H9 (cell line): ENCODE measurements at regions not wholly inside any gene's neighbourhood (a gene's known extent, or its start where the extent isn't known, plus 50 kb on each side); places are given as distances from the start of the nearest gene placed in this dataset.

Experiments
- DNase-seq: peaks from one replicate; pipeline ENCODE4 v3.0.0-alpha.2; 2017
- H2AFZ ChIP-seq: one replicate; pipeline ENCODE4 v1.6.1; 2013; ENCODE audit warnings: mild to moderate bottlenecking, low read length, control low read depth, moderate library complexity
- H2AK5ac ChIP-seq: 2 replicates; pipeline ENCODE4 v1.6.1; 2013; ENCODE audit warnings: low read length, control low read depth, mixed read lengths; ENCODE audit not compliant: insufficient read length
- H2BK120ac ChIP-seq: one replicate; pipeline ENCODE4 v1.6.1; 2013; ENCODE audit warnings: low read depth, mild to moderate bottlenecking, low read length, control low read depth, inconsistent platforms; ENCODE audit not compliant: poor library complexity, severe bottlenecking
- H2BK12ac ChIP-seq: 2 replicates; pipeline ENCODE4 v1.6.1; 2013; ENCODE audit warnings: low read length, control low read depth, mixed read lengths, low read depth; ENCODE audit not compliant: insufficient read length
- H2BK15ac ChIP-seq: 2 replicates; pipeline ENCODE4 v1.6.1; 2013; ENCODE audit warnings: low read depth, low read length, control low read depth
- H2BK20ac ChIP-seq: one replicate; pipeline ENCODE4 v1.6.1; 2013; ENCODE audit warnings: low read depth, mild to moderate bottlenecking, low read length, control low read depth, inconsistent platforms; ENCODE audit not compliant: poor library complexity, severe bottlenecking
- H2BK5ac ChIP-seq: 2 replicates; pipeline ENCODE4 v1.6.1; 2013; ENCODE audit warnings: low read length, control low read depth, mixed read lengths; ENCODE audit not compliant: insufficient read length
- H3K14ac ChIP-seq: 2 replicates; pipeline ENCODE4 v1.6.1; 2013; ENCODE audit warnings: low read length, control low read depth; ENCODE audit not compliant: insufficient read depth
- H3K18ac ChIP-seq: 2 replicates; pipeline ENCODE4 v1.6.1; 2013; ENCODE audit warnings: low read depth, mild to moderate bottlenecking, mixed read lengths, low read length, control low read depth; ENCODE audit not compliant: insufficient read length
- H3K23ac ChIP-seq: 2 replicates; pipeline ENCODE4 v1.6.1; 2013; ENCODE audit warnings: low read length, control low read depth, mixed read lengths, low read depth; ENCODE audit not compliant: insufficient read length
- H3K23me2 ChIP-seq: 2 replicates; pipeline ENCODE4 v1.6.1; 2013; ENCODE audit warnings: low read depth, mild to moderate bottlenecking, mixed read lengths, low read length, control low read depth; ENCODE audit not compliant: insufficient read length, poor library complexity, severe bottlenecking
- H3K27ac ChIP-seq: 2 replicates; pipeline ENCODE4 v1.5.1; 2013; ENCODE audit warnings: low read length, control low read depth, mixed read lengths, low read depth; ENCODE audit not compliant: insufficient read length
- H3K27me3 ChIP-seq: 2 replicates; pipeline ENCODE4 v1.6.1; 2013; ENCODE audit warnings: low read length, control low read depth, inconsistent platforms; ENCODE audit not compliant: insufficient read depth
- H3K4ac ChIP-seq: 2 replicates; pipeline ENCODE4 v1.6.1; 2013; ENCODE audit warnings: low read depth, mild to moderate bottlenecking, control low read depth, inconsistent platforms, low read length, moderate library complexity
- H3K4me1 ChIP-seq: 2 replicates; pipeline ENCODE4 v1.6.1; 2013; ENCODE audit warnings: low read length, control low read depth, inconsistent platforms; ENCODE audit not compliant: insufficient read depth
- H3K4me2 ChIP-seq: 2 replicates; pipeline ENCODE4 v1.6.1; 2013; ENCODE audit warnings: low read length, control low read depth, mixed read lengths; ENCODE audit not compliant: insufficient read length, insufficient read depth
- H3K56ac ChIP-seq: 2 replicates; pipeline ENCODE4 v1.6.1; 2013; ENCODE audit warnings: low read depth, mild to moderate bottlenecking, mixed read lengths, low read length, control low read depth; ENCODE audit not compliant: insufficient read length
- H3K79me1 ChIP-seq: 2 replicates; pipeline ENCODE4 v1.6.1; 2013; ENCODE audit warnings: low read depth, mild to moderate bottlenecking, moderate library complexity, low read length, control low read depth, inconsistent platforms; ENCODE audit not compliant: insufficient read depth, poor library complexity, severe bottlenecking
- H3K79me2 ChIP-seq: 2 replicates; pipeline ENCODE4 v1.6.1; 2013; ENCODE audit warnings: low read length, control low read depth, inconsistent platforms; ENCODE audit not compliant: insufficient read depth
- H3K9ac ChIP-seq: 2 replicates; pipeline ENCODE4 v1.6.1; 2013; ENCODE audit warnings: low read length, control low read depth, mixed read lengths; ENCODE audit not compliant: insufficient read length; ENCODE audit errors: extremely low read depth
- H3K9me3 ChIP-seq: one replicate; pipeline ENCODE4 v1.6.1; 2013; ENCODE audit warnings: low read depth, low read length, inconsistent platforms; ENCODE audit not compliant: control insufficient read depth
- H3T11ph ChIP-seq: one replicate; pipeline ENCODE4 v1.6.1; 2013; ENCODE audit warnings: mild to moderate bottlenecking, low read length, control low read depth, inconsistent platforms
- H4K20me1 ChIP-seq: one replicate; pipeline ENCODE4 v1.6.1; 2013; ENCODE audit not compliant: control insufficient read depth, insufficient read length, insufficient read depth
- H4K5ac ChIP-seq: 2 replicates; pipeline ENCODE4 v1.6.1; 2013; ENCODE audit warnings: low read depth, mild to moderate bottlenecking, mixed read lengths, low read length, control low read depth; ENCODE audit not compliant: insufficient read length
- H4K8ac ChIP-seq: replicated peaks from 2 replicates; pipeline ENCODE4 v1.6.1; 2013; ENCODE audit warnings: low read length, control low read depth, mixed read lengths, low read depth; ENCODE audit not compliant: insufficient read length
- H4K91ac ChIP-seq: 2 replicates; pipeline ENCODE4 v1.6.1; 2013; ENCODE audit warnings: low read depth, mild to moderate bottlenecking, moderate library complexity, mixed read lengths, low read length, control low read depth; ENCODE audit not compliant: insufficient read length
- H3K27ac Mint-ChIP-seq, 3 experiments: 2 replicates in 2 of 3; 3 replicates in 1 of 3; pipeline ENCODE4 v1.8.0; 2020 to 2021; ENCODE audit warnings: mixed read lengths in 3 of 3, mild to moderate bottlenecking in 1 of 3, moderate library complexity in 1 of 3
- H3K27me3 Mint-ChIP-seq: 2 replicates; pipeline ENCODE4 v1.8.0; 2021; ENCODE audit warnings: low read depth, mild to moderate bottlenecking, moderate library complexity, mixed read lengths
- H3K36me3 Mint-ChIP-seq, 3 experiments: 2 replicates in 2 of 3; 3 replicates in 1 of 3; pipeline ENCODE4 v1.8.0; 2020 to 2021; ENCODE audit warnings: low read depth in 3 of 3, mixed read lengths in 3 of 3; ENCODE audit not compliant: insufficient read depth in 1 of 3
- H3K4me1 Mint-ChIP-seq, 2 experiments: 2 replicates each; pipeline ENCODE4 v1.8.0; 2020; ENCODE audit warnings: mixed read lengths in 2 of 2
- H3K4me3 Mint-ChIP-seq, 2 experiments: 2 replicates in 1 of 2; 3 replicates in 1 of 2; pipeline ENCODE4 v1.8.0; 2020 to 2021; ENCODE audit warnings: mild to moderate bottlenecking in 2 of 2, mixed read lengths in 2 of 2, moderate library complexity in 1 of 2
- H3K9me3 Mint-ChIP-seq, 2 experiments: 2 replicates in 1 of 2; 3 replicates in 1 of 2; pipeline ENCODE4 v1.8.0; 2020; ENCODE audit warnings: mild to moderate bottlenecking in 2 of 2, mixed read lengths in 2 of 2, moderate library complexity in 1 of 2
- CTCF ChIP-seq: fragments of 200-600 bp; sonication (generic); conservative IDR thresholded peaks from 3 replicates; pipeline ENCODE4 v1.8.0; 2021; ENCODE audit warnings: antibody characterized with exemption, mild to moderate bottlenecking
- WGBS: extraction: QIAGEN DNeasy Blood & Tissue Kit; methylation state at CpG from one replicate; pipeline ENCODE4 v1.1.7; 2013; ENCODE audit warnings: missing lambda C conversion rate, low lambda C conversion rate, mixed read lengths; ENCODE audit not compliant: insufficient read length; ENCODE audit errors: extremely low coverage; 5-methylcytosine and 5-hydroxymethylcytosine counted together

- WGBS = no CpG with 5 or more reads among the region's 5 CpGs
- Mint-ChIP-seq H3K9me3 (peaks cover 0 to 1% of the 10 kb centered on the region in 2 experiments; a peak in 3 of 5 replicates), H3K27ac (peak overlapping the region in 2 of 3 experiments; percentile 52 to 89; a peak in 3 of 7 replicates), H3K36me3 (no peaks in the 10 kb centered on the region), H3K4me3 (no peak overlapping the region), H3K4me1 (peaks cover 12 to 17% of the 10 kb centered on the region in 2 experiments), H3K27me3 (no peaks in the 10 kb centered on the region)
- Histone ChIP-seq H3K79me2 (no peaks in the 10 kb centered on the region), H4K20me1 (no peaks in the 10 kb centered on the region), H4K5ac (no peak overlapping the region), H3K23me2 (no peaks in the 10 kb centered on the region), H2BK12ac (no peak overlapping the region), H2AFZ (no peak overlapping the region), H3K9ac (no peak overlapping the region), H3K14ac (no peak overlapping the region), H3K27ac (no peak overlapping the region), H2BK5ac (no peak overlapping the region), H3K79me1 (no peaks in the 10 kb centered on the region), H3K9me3 (no peaks in the 10 kb centered on the region), H3K27me3 (no peaks in the 10 kb centered on the region), H3K4me2 (no peak overlapping the region), H4K91ac (no peak overlapping the region), H3K23ac (no peak overlapping the region), H3T11ph (no peak overlapping the region), H2BK120ac (no peak overlapping the region), H4K8ac (no peak overlapping the region), H3K18ac (no peak overlapping the region), H3K4ac (no peak overlapping the region), H3K56ac (no peak overlapping the region), H2AK5ac (no peak overlapping the region), H3K4me1 (no peaks in the 10 kb centered on the region), H2BK20ac (no peak overlapping the region), H2BK15ac (no peak overlapping the region)
- TF ChIP-seq CTCF = no peak
- no peak for DNase-seq
Measured at GRCh38 chr4:127425851-127426250, 206.9 kb upstream of the INTU start.
